Lung (tissue), 11 donors: ENCODE measurements at regions not wholly inside any gene's neighbourhood (a gene's known extent, or its start where the extent isn't known, plus 50 kb on each side); places are given as distances from the start of the nearest gene placed in this dataset.

Experiments
- ATAC-seq: fragments of 200-7000 bp; cut with Tn5 transposase; one replicate; pipeline ENCODE4 v1.9.1; 2020; ENCODE audit warnings: moderate number of reproducible peaks; ENCODE audit not compliant: insufficient read depth, low FRiP score
- DNase-seq, 3 donors: peaks; one replicate each; pipeline ENCODE4 v3.0.0-alpha.2; 2013 to 2017
- H3K27ac ChIP-seq, 2 donors: one replicate each; pipeline ENCODE4 v1.5.1; 2013; ENCODE audit warnings: mild to moderate bottlenecking in 2 of 2, moderate library complexity in 2 of 2, control low read depth in 1 of 2, inconsistent platforms in 1 of 2, low read depth in 1 of 2, low read length in 1 of 2
- H3K27me3 ChIP-seq, 3 donors: one replicate each; pipeline ENCODE4 v1.5.1; 2013; ENCODE audit warnings: low read length in 2 of 3; ENCODE audit not compliant: control insufficient read depth in 3 of 3, insufficient read depth in 3 of 3
- H3K36me3 ChIP-seq, 4 donors: one replicate each; pipeline ENCODE4 v1.5.1; 2013; ENCODE audit warnings: low read length in 4 of 4, mild to moderate bottlenecking in 1 of 4, moderate library complexity in 1 of 4; ENCODE audit not compliant: control insufficient read depth in 4 of 4, insufficient read depth in 4 of 4
- H3K4me1 ChIP-seq, 5 donors: one replicate each; pipeline ENCODE4 v1.5.1; 2013; ENCODE audit warnings: low read length in 5 of 5, mild to moderate bottlenecking in 2 of 5, moderate library complexity in 1 of 5; ENCODE audit not compliant: control insufficient read depth in 5 of 5, insufficient read depth in 5 of 5
- H3K4me3 ChIP-seq: one replicate; pipeline ENCODE4 v1.5.1; 2013; ENCODE audit warnings: mild to moderate bottlenecking, control low read depth, moderate library complexity
- H3K9ac ChIP-seq, 2 donors: one replicate each; pipeline ENCODE4 v1.5.1; 2013; ENCODE audit warnings: low read length in 2 of 2, control low read depth in 1 of 2; ENCODE audit not compliant: insufficient read depth in 1 of 2
- H3K9me3 ChIP-seq, 4 donors: one replicate each; pipeline ENCODE4 v1.5.1; 2013; ENCODE audit warnings: low read length in 3 of 4, mild to moderate bottlenecking in 1 of 4, moderate library complexity in 1 of 4; ENCODE audit not compliant: control insufficient read depth in 4 of 4, insufficient read depth in 3 of 4
- WGBS, 2 donors: extraction: QIAGEN DNeasy Blood & Tissue Kit; methylation state at CpG; one replicate each; pipeline ENCODE4 v1.1.7; 2013; 5-methylcytosine and 5-hydroxymethylcytosine counted together
- TF ChIP-seq, protein P1 (sequence below): IDR thresholded peaks from 2 replicates; pipeline ENCODE4 v1.5.1; 2012; ENCODE audit warnings: mild to moderate bottlenecking; ENCODE audit errors: control extremely low read depth, extremely low read depth
- donor health status: control.
- donor health status: control.
- donor health status: Bipolar disorder and iron deficiency.
- donor health status: healthy.
- donor health status: DM: yes; HTN: yes; CAD: no.

GRCh38 chr2:44883356-44883755 lies 58.1 kb upstream of the SIX3 start:
- TF ChIP-seq, protein P1, sequence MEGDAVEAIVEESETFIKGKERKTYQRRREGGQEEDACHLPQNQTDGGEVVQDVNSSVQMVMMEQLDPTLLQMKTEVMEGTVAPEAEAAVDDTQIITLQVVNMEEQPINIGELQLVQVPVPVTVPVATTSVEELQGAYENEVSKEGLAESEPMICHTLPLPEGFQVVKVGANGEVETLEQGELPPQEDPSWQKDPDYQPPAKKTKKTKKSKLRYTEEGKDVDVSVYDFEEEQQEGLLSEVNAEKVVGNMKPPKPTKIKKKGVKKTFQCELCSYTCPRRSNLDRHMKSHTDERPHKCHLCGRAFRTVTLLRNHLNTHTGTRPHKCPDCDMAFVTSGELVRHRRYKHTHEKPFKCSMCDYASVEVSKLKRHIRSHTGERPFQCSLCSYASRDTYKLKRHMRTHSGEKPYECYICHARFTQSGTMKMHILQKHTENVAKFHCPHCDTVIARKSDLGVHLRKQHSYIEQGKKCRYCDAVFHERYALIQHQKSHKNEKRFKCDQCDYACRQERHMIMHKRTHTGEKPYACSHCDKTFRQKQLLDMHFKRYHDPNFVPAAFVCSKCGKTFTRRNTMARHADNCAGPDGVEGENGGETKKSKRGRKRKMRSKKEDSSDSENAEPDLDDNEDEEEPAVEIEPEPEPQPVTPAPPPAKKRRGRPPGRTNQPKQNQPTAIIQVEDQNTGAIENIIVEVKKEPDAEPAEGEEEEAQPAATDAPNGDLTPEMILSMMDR: no peak
- DNase-seq (no peak), ATAC-seq (no peak)
- Histone ChIP-seq H3K4me3 (no peak overlapping the region), H3K27ac (no peak overlapping the region), H3K4me1 (peaks cover 0 to 3% (median 0%) of the 10 kb centered on the region in 5 donors), H3K9ac (no peak overlapping the region), H3K27me3 (peaks cover 0 to 45% (median 22%) of the 10 kb centered on the region in 3 donors), H3K36me3 (no peaks in the 10 kb centered on the region), H3K9me3 (peaks cover 0 to 3% (median 0%) of the 10 kb centered on the region in 4 donors)
- WGBS, 2 donors: 92 to 98% methylated on average over 4 of the region's 4 CpGs

- peaks cover 0 to 44% (median 22%) of the 10 kb centered on the region in 3 donors for H3K27me3 ChIP-seq
Measured at GRCh38 chr2:44884231-44884630, 57.3 kb upstream of the SIX3 start.

GRCh38 chr2:44884677-44885076 lies 56.8 kb upstream of the SIX3 start:
- no peak for DNase-seq
- Histone ChIP-seq H3K4me3 (no peak overlapping the region), H3K9ac (no peak overlapping the region), H3K27me3 (peaks cover 0 to 43% (median 22%) of the 10 kb centered on the region in 3 donors), H3K9me3 (peaks cover 0 to 3% (median 0%) of the 10 kb centered on the region in 4 donors), H3K27ac (no peak overlapping the region), H3K4me1 (peaks cover 0 to 3% (median 0%) of the 10 kb centered on the region in 5 donors), H3K36me3 (no peaks in the 10 kb centered on the region)
- TF ChIP-seq, protein P1: no peak
- no peak for ATAC-seq
- 59 to 80% methylated on average over 3 of the region's 3 CpGs for WGBS, 2 donors

More at GRCh38 chr2:44884231-44884630, 57.3 kb upstream of the SIX3 start:
- Histone ChIP-seq H3K4me3 (no peak overlapping the region), H3K36me3 (no peaks in the 10 kb centered on the region), H3K9ac (no peak overlapping the region), H3K9me3 (peaks cover 0 to 3% (median 0%) of the 10 kb centered on the region in 4 donors), H3K4me1 (peaks cover 0 to 3% (median 0%) of the 10 kb centered on the region in 5 donors), H3K27ac (no peak overlapping the region)
- TF ChIP-seq, protein P1: no peak
- ATAC-seq (no peak), DNase-seq (no peak)
- 79 to 93% methylated on average over 3 of the region's 3 CpGs for WGBS, 2 donors

- Histone ChIP-seq H3K9me3 (peaks cover 0 to 3% (median 0%) of the 10 kb centered on the region in 4 donors), H3K9ac (no peak overlapping the region), H3K4me3 (no peak overlapping the region), H3K36me3 (no peaks in the 10 kb centered on the region), H3K27me3 (peaks cover 0 to 27% (median 17%) of the 10 kb centered on the region in 3 donors), H3K4me1 (peaks cover 0 to 3% (median 0%) of the 10 kb centered on the region in 5 donors), H3K27ac (no peak overlapping the region)
- DNase-seq (peak; percentile 38 to 56 (median 49)), ATAC-seq (no peak)
- 56 to 68% methylated on average over 10 of the region's 10 CpGs for WGBS, 2 donors
- TF ChIP-seq, protein P1: no peak
Measured at GRCh38 chr2:44886414-44886813, 55.1 kb upstream of the SIX3 start.
